ENCODE measurements at regions not wholly inside any gene's neighbourhood (a gene's known extent, or its start where the extent isn't known, plus 50 kb on each side); places are given as distances from the start of the nearest gene placed in this dataset.

DNA sequence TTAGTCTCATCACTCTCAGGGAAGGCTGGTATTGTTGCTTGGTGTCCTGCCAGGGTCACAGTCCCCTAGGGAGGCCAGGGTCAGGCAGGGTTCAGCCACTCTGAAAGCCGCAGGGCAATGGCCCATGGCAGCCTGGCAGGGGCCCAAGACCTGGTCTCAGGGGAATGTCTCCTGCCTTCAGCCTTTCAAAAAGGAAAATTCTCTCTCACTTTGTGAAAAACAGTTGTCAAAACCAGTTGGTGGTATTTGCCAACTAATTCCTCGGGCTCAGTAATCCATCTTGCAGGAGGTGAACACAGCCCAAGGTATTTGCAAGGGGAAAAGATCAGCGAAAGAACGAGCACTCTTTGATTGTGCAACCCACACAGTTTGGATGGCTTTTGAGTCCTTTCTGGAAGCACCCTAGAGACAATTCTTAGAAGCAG is 101.5 kb downstream of the JCAD start:
- Histone ChIP-seq H3K9me3 (ENCODE audit: control insufficient read depth in 4 of 4, low read length in 3 of 4) (no peaks in the 10 kb centered on the region), H3K27ac (ENCODE audit: low read depth in 1 of 2, low read length in 2 of 2) (peak overlapping the region; percentile 78 to 89), H3K4me1 (ENCODE audit: control insufficient read depth in 4 of 4, insufficient read depth in 4 of 4, low read length in 3 of 4) (peaks cover 10 to 46% (median 32%) of the 10 kb centered on the region in 4 donors), H3K27me3 (ENCODE audit: control insufficient read depth in 4 of 4, insufficient read depth in 4 of 4, low read length in 3 of 4) (no peaks in the 10 kb centered on the region), H3K4me3 (ENCODE audit: low read depth in 1 of 3, low read length in 3 of 3) (no peak overlapping the region), H3K9ac (ENCODE audit: low read depth in 1 of 2, low read length in 2 of 2) (peak overlapping the region in 1 of 2 donors; percentile 63), H3K36me3 (ENCODE audit: control insufficient read depth in 4 of 4, insufficient read depth in 3 of 4, low read depth in 1 of 4, low read length in 3 of 4) (no peaks in the 10 kb centered on the region)
- peak; percentile 71 for DNase-seq (ENCODE audit: low spot score)
- TF ChIP-seq YY1 (IDR thresholded peaks at IDR 0.05) (peak; percentile 93), GABPA (IDR thresholded peaks at IDR 0.05 in 1 of 2, conservative IDR thresholded peaks at IDR 0.05 in 1 of 2) (no peak), FOXA1 (IDR thresholded peaks at IDR 0.05) (no peak), TAF1 (conservative IDR thresholded peaks at IDR 0.05) (no peak), HNF4G (IDR thresholded peaks at IDR 0.05) (peak; percentile 68), SP1 (IDR thresholded peaks at IDR 0.05) (peak; percentile 97), RAD21 (IDR thresholded peaks at IDR 0.05) (peak; percentile 40 to 59), RXRA (IDR thresholded peaks at IDR 0.05) (peak; percentile 99), EGR1 (IDR thresholded peaks at IDR 0.05; ENCODE audit: low read depth in 2 of 2) (no peak), HNF4A (conservative IDR thresholded peaks at IDR 0.05) (peak; percentile 89 to 90), FOXA2 (IDR thresholded peaks at IDR 0.05) (peak; percentile 44), NR2F2 (IDR thresholded peaks at IDR 0.05) (peak; percentile 90), JUND (IDR thresholded peaks at IDR 0.05) (peak; percentile 65 to 71)
- TF ChIP-seq, protein P1, sequence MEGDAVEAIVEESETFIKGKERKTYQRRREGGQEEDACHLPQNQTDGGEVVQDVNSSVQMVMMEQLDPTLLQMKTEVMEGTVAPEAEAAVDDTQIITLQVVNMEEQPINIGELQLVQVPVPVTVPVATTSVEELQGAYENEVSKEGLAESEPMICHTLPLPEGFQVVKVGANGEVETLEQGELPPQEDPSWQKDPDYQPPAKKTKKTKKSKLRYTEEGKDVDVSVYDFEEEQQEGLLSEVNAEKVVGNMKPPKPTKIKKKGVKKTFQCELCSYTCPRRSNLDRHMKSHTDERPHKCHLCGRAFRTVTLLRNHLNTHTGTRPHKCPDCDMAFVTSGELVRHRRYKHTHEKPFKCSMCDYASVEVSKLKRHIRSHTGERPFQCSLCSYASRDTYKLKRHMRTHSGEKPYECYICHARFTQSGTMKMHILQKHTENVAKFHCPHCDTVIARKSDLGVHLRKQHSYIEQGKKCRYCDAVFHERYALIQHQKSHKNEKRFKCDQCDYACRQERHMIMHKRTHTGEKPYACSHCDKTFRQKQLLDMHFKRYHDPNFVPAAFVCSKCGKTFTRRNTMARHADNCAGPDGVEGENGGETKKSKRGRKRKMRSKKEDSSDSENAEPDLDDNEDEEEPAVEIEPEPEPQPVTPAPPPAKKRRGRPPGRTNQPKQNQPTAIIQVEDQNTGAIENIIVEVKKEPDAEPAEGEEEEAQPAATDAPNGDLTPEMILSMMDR (IDR thresholded peaks at IDR 0.05; ENCODE audit: low read depth, low read length, missing input control): no peak
- TF ChIP-seq, protein P2, sequence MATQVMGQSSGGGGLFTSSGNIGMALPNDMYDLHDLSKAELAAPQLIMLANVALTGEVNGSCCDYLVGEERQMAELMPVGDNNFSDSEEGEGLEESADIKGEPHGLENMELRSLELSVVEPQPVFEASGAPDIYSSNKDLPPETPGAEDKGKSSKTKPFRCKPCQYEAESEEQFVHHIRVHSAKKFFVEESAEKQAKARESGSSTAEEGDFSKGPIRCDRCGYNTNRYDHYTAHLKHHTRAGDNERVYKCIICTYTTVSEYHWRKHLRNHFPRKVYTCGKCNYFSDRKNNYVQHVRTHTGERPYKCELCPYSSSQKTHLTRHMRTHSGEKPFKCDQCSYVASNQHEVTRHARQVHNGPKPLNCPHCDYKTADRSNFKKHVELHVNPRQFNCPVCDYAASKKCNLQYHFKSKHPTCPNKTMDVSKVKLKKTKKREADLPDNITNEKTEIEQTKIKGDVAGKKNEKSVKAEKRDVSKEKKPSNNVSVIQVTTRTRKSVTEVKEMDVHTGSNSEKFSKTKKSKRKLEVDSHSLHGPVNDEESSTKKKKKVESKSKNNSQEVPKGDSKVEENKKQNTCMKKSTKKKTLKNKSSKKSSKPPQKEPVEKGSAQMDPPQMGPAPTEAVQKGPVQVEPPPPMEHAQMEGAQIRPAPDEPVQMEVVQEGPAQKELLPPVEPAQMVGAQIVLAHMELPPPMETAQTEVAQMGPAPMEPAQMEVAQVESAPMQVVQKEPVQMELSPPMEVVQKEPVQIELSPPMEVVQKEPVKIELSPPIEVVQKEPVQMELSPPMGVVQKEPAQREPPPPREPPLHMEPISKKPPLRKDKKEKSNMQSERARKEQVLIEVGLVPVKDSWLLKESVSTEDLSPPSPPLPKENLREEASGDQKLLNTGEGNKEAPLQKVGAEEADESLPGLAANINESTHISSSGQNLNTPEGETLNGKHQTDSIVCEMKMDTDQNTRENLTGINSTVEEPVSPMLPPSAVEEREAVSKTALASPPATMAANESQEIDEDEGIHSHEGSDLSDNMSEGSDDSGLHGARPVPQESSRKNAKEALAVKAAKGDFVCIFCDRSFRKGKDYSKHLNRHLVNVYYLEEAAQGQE (IDR thresholded peaks at IDR 0.05): no peak
- TF ChIP-seq, protein P3, sequence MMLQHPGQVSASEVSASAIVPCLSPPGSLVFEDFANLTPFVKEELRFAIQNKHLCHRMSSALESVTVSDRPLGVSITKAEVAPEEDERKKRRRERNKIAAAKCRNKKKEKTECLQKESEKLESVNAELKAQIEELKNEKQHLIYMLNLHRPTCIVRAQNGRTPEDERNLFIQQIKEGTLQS (IDR thresholded peaks at IDR 0.05): peak; percentile 26
- TF ChIP-seq, protein P4, sequence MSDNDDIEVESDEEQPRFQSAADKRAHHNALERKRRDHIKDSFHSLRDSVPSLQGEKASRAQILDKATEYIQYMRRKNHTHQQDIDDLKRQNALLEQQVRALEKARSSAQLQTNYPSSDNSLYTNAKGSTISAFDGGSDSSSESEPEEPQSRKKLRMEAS (IDR thresholded peaks at IDR 0.05): peak; percentile 68
- TF ChIP-seq, protein P5, sequence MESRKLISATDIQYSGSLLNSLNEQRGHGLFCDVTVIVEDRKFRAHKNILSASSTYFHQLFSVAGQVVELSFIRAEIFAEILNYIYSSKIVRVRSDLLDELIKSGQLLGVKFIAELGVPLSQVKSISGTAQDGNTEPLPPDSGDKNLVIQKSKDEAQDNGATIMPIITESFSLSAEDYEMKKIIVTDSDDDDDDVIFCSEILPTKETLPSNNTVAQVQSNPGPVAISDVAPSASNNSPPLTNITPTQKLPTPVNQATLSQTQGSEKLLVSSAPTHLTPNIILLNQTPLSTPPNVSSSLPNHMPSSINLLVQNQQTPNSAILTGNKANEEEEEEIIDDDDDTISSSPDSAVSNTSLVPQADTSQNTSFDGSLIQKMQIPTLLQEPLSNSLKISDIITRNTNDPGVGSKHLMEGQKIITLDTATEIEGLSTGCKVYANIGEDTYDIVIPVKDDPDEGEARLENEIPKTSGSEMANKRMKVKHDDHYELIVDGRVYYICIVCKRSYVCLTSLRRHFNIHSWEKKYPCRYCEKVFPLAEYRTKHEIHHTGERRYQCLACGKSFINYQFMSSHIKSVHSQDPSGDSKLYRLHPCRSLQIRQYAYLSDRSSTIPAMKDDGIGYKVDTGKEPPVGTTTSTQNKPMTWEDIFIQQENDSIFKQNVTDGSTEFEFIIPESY (IDR thresholded peaks at IDR 0.05): peak; percentile 64
- 20% methylated on average over 4 of the region's 4 CpGs for WGBS
